ENCODE measurements at regions not wholly inside any gene's neighbourhood (a gene's known extent, or its start where the extent isn't known, plus 50 kb on each side); places are given as distances from the start of the nearest gene placed in this dataset.

GRCh38 chr4:31298737-31299136 lies 578.6 kb downstream of the PCDH7 start:
- Histone ChIP-seq H3K27me3 (replicated peaks; ENCODE audit: control insufficient read depth, insufficient read depth, low read length) (no peaks in the 10 kb centered on the region), H3K4me1 (ENCODE audit: control insufficient read depth, insufficient read depth, low read length) (no peaks in the 10 kb centered on the region), H3K9me3 (ENCODE audit: control insufficient read depth, low read length) (no peaks in the 10 kb centered on the region), H3K4me3 (ENCODE audit: low read length) (no peak overlapping the region), H3K36me3 (ENCODE audit: control insufficient read depth, insufficient read depth, low read length, severe bottlenecking) (no peaks in the 10 kb centered on the region), H3K9ac (ENCODE audit: low read length) (no peak overlapping the region)
- DNase-seq (ENCODE audit: low read depth) = no peak

GRCh38 chr4:31307029-31307428 lies 586.9 kb downstream of the PCDH7 start:
- Histone ChIP-seq H3K9me3 (ENCODE audit: control insufficient read depth, low read length) (no peaks in the 10 kb centered on the region), H3K36me3 (ENCODE audit: control insufficient read depth, insufficient read depth, low read length, severe bottlenecking) (no peaks in the 10 kb centered on the region), H3K4me3 (ENCODE audit: low read length) (no peak overlapping the region), H3K27me3 (replicated peaks; ENCODE audit: control insufficient read depth, insufficient read depth, low read length) (no peaks in the 10 kb centered on the region), H3K4me1 (ENCODE audit: control insufficient read depth, insufficient read depth, low read length) (no peaks in the 10 kb centered on the region), H3K9ac (ENCODE audit: low read length) (no peak overlapping the region)
- no peak for DNase-seq (ENCODE audit: low read depth)

GRCh38 chr4:31324814-31325213 lies 604.6 kb downstream of the PCDH7 start:
- Histone ChIP-seq H3K4me3 (ENCODE audit: low read length) (no peak overlapping the region), H3K36me3 (ENCODE audit: control insufficient read depth, insufficient read depth, low read length, severe bottlenecking) (no peaks in the 10 kb centered on the region), H3K4me1 (ENCODE audit: control insufficient read depth, insufficient read depth, low read length) (peaks cover 12% of the 10 kb centered on the region), H3K27me3 (replicated peaks; ENCODE audit: control insufficient read depth, insufficient read depth, low read length) (no peaks in the 10 kb centered on the region), H3K9ac (ENCODE audit: low read length) (no peak overlapping the region), H3K9me3 (ENCODE audit: control insufficient read depth, low read length) (no peaks in the 10 kb centered on the region)
- DNase-seq (ENCODE audit: low read depth) = no peak

- no peaks in the 10 kb centered on the region for H3K27me3 ChIP-seq (replicated peaks; ENCODE audit: control insufficient read depth, insufficient read depth, low read length)
- no peaks in the 10 kb centered on the region for H3K36me3 ChIP-seq (ENCODE audit: control insufficient read depth, insufficient read depth, low read length, severe bottlenecking)
- H3K4me1 ChIP-seq (ENCODE audit: control insufficient read depth, insufficient read depth, low read length) = peaks cover 12% of the 10 kb centered on the region
- DNase-seq (ENCODE audit: low read depth) = no peak
- H3K9me3 ChIP-seq (ENCODE audit: control insufficient read depth, low read length) = no peaks in the 10 kb centered on the region
- no peak overlapping the region for H3K9ac ChIP-seq (ENCODE audit: low read length)
- no peak overlapping the region for H3K4me3 ChIP-seq (ENCODE audit: low read length)
Observed at GRCh38 chr4:31325300-31325699, 605.1 kb downstream of the PCDH7 start.

GRCh38 chr4:31327031-31327430 lies 606.9 kb downstream of the PCDH7 start:
- DNase-seq (ENCODE audit: low read depth) = no peak
- H3K4me1 ChIP-seq (ENCODE audit: control insufficient read depth, insufficient read depth, low read length) = peaks cover 12% of the 10 kb centered on the region
- H3K9me3 ChIP-seq (ENCODE audit: control insufficient read depth, low read length) = no peaks in the 10 kb centered on the region
- H3K27me3 ChIP-seq (replicated peaks; ENCODE audit: control insufficient read depth, insufficient read depth, low read length) = no peaks in the 10 kb centered on the region
- no peaks in the 10 kb centered on the region for H3K36me3 ChIP-seq (ENCODE audit: control insufficient read depth, insufficient read depth, low read length, severe bottlenecking)
- H3K9ac ChIP-seq (ENCODE audit: low read length) = no peak overlapping the region
- H3K4me3 ChIP-seq (ENCODE audit: low read length) = no peak overlapping the region

GRCh38 chr4:31328932-31329331 lies 608.8 kb downstream of the PCDH7 start:
- no peak overlapping the region for H3K4me3 ChIP-seq (ENCODE audit: low read length)
- no peaks in the 10 kb centered on the region for H3K9me3 ChIP-seq (ENCODE audit: control insufficient read depth, low read length)
- no peaks in the 10 kb centered on the region for H3K36me3 ChIP-seq (ENCODE audit: control insufficient read depth, insufficient read depth, low read length, severe bottlenecking)
- peak; percentile 48 for DNase-seq (ENCODE audit: low read depth)
- H3K27me3 ChIP-seq (replicated peaks; ENCODE audit: control insufficient read depth, insufficient read depth, low read length) = no peaks in the 10 kb centered on the region
- no peak overlapping the region for H3K9ac ChIP-seq (ENCODE audit: low read length)
- peaks cover 12% of the 10 kb centered on the region for H3K4me1 ChIP-seq (ENCODE audit: control insufficient read depth, insufficient read depth, low read length)

GRCh38 chr4:31334086-31334910 lies 614.1 kb downstream of the PCDH7 start:
- Histone ChIP-seq H3K9me3 (ENCODE audit: control insufficient read depth, low read length) (no peaks in the 10 kb centered on the region), H3K4me1 (ENCODE audit: control insufficient read depth, insufficient read depth, low read length) (peaks cover 3% of the 10 kb centered on the region), H3K27me3 (replicated peaks; ENCODE audit: control insufficient read depth, insufficient read depth, low read length) (no peaks in the 10 kb centered on the region), H3K4me3 (ENCODE audit: low read length) (no peak overlapping the region), H3K9ac (ENCODE audit: low read length) (no peak overlapping the region), H3K36me3 (ENCODE audit: control insufficient read depth, insufficient read depth, low read length, severe bottlenecking) (no peaks in the 10 kb centered on the region)
- DNase-seq (ENCODE audit: low read depth) = peak; percentile 59

- DNase-seq (ENCODE audit: low read depth) = no peak
- Histone ChIP-seq H3K9ac (ENCODE audit: low read length) (no peak overlapping the region), H3K27me3 (replicated peaks; ENCODE audit: control insufficient read depth, insufficient read depth, low read length) (no peaks in the 10 kb centered on the region)
Observed at GRCh38 chr4:31338000-31338399, 617.8 kb downstream of the PCDH7 start.

GRCh38 chr4:31341601-31342359 lies 621.6 kb downstream of the PCDH7 start:
- no peak overlapping the region for H3K4me3 ChIP-seq (ENCODE audit: low read length)
- no peak for DNase-seq (ENCODE audit: low read depth)
- H3K9ac ChIP-seq (ENCODE audit: low read length) = no peak overlapping the region
- H3K27me3 ChIP-seq (replicated peaks; ENCODE audit: control insufficient read depth, insufficient read depth, low read length) = no peaks in the 10 kb centered on the region
- peaks cover 20% of the 10 kb centered on the region for H3K9me3 ChIP-seq (ENCODE audit: control insufficient read depth, low read length)
- H3K36me3 ChIP-seq (ENCODE audit: control insufficient read depth, insufficient read depth, low read length, severe bottlenecking) = no peaks in the 10 kb centered on the region
- no peaks in the 10 kb centered on the region for H3K4me1 ChIP-seq (ENCODE audit: control insufficient read depth, insufficient read depth, low read length)

More at GRCh38 chr4:31338000-31338399, 617.8 kb downstream of the PCDH7 start:
- H3K4me1 ChIP-seq (ENCODE audit: control insufficient read depth, insufficient read depth, low read length) = no peaks in the 10 kb centered on the region
- no peaks in the 10 kb centered on the region for H3K36me3 ChIP-seq (ENCODE audit: control insufficient read depth, insufficient read depth, low read length, severe bottlenecking)
- peaks cover 9% of the 10 kb centered on the region for H3K9me3 ChIP-seq (ENCODE audit: control insufficient read depth, low read length)
- no peak overlapping the region for H3K4me3 ChIP-seq (ENCODE audit: low read length)

GRCh38 chr4:31343061-31343460 lies 622.9 kb downstream of the PCDH7 start:
- Histone ChIP-seq H3K4me3 (ENCODE audit: low read length) (no peak overlapping the region), H3K9ac (ENCODE audit: low read length) (no peak overlapping the region), H3K4me1 (ENCODE audit: control insufficient read depth, insufficient read depth, low read length) (no peaks in the 10 kb centered on the region), H3K27me3 (replicated peaks; ENCODE audit: control insufficient read depth, insufficient read depth, low read length) (no peaks in the 10 kb centered on the region), H3K36me3 (ENCODE audit: control insufficient read depth, insufficient read depth, low read length, severe bottlenecking) (no peaks in the 10 kb centered on the region), H3K9me3 (ENCODE audit: control insufficient read depth, low read length) (peaks cover 20% of the 10 kb centered on the region)
- no peak for DNase-seq (ENCODE audit: low read depth)

- Histone ChIP-seq H3K9ac (ENCODE audit: low read length) (no peak overlapping the region), H3K4me1 (ENCODE audit: control insufficient read depth, insufficient read depth, low read length) (peaks cover 3% of the 10 kb centered on the region), H3K27me3 (replicated peaks; ENCODE audit: control insufficient read depth, insufficient read depth, low read length) (no peaks in the 10 kb centered on the region), H3K36me3 (ENCODE audit: control insufficient read depth, insufficient read depth, low read length, severe bottlenecking) (no peaks in the 10 kb centered on the region), H3K4me3 (ENCODE audit: low read length) (no peak overlapping the region), H3K9me3 (ENCODE audit: control insufficient read depth, low read length) (no peaks in the 10 kb centered on the region)
- DNase-seq (ENCODE audit: low read depth) = no peak
Observed at GRCh38 chr4:31349907-31350306, 629.7 kb downstream of the PCDH7 start.

Measured in adipocyte (in vitro differentiated cells).